ENCODE measurements at regions not wholly inside any gene's neighbourhood (a gene's known extent, or its start where the extent isn't known, plus 50 kb on each side); places are given as distances from the start of the nearest gene placed in this dataset.

DNA sequence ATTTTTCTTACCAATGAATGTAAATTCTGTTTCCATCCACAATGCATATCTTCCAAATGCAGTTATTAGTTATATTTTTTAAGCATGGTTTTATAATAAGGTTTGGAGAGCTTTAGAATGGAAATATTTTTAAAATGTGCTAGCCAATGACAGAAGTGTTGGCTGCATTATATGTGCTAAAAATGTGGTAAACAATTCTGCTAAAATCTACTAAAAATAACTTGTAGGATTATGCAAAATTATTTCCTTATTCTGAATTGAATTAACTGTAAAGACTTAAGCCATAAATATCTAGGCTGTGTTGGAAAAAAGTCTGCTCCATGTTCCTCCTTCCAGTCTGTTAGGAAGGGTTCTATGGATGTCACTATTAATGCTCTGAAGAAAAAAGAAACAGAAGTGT is 503.3 kb downstream of the PRR16 start:
- Histone ChIP-seq H3K4me1 (replicated peaks in 1 of 2; ENCODE audit: control insufficient read depth in 2 of 2, insufficient read depth in 2 of 2, low read length in 2 of 2) (no peaks in the 10 kb centered on the region), H3K79me2 (ENCODE audit: control insufficient read depth, insufficient read depth, low read length) (no peaks in the 10 kb centered on the region), H3K27me3 (ENCODE audit: control insufficient read depth in 2 of 2, insufficient read depth in 2 of 2, low read length in 2 of 2) (no peaks in the 10 kb centered on the region), H3K9me1 (ENCODE audit: control insufficient read depth, insufficient read depth, low read length) (no peaks in the 10 kb centered on the region), H4K20me1 (replicated peaks; ENCODE audit: control insufficient read depth, insufficient read depth, low read length) (no peaks in the 10 kb centered on the region), H3K27ac (ENCODE audit: extremely low read depth, low read depth, low read length) (no peak overlapping the region), H2AFZ (ENCODE audit: low read depth, low read length) (no peak overlapping the region), H3K9ac (ENCODE audit: insufficient read depth in 1 of 2, low read depth in 2 of 2, low read length in 2 of 2) (no peak overlapping the region), H3K36me3 (ENCODE audit: control insufficient read depth, insufficient read depth, low read length) (no peaks in the 10 kb centered on the region), H3K4me2 (ENCODE audit: insufficient read depth, low read length) (no peak overlapping the region), H3K4me3 (no peak overlapping the region), H3K9me3 (replicated peaks; ENCODE audit: control insufficient read depth, insufficient read depth, low read depth, low read length) (no peaks in the 10 kb centered on the region)
- ChIA-PET CTCF (ENCODE audit: low intra/inter-chr PET ratio) (no interaction called here), POLR2A (interaction anchor here (0.6 kb wide), 1 partner anchor 19 kb away, joined by 3 read pairs; no protein-coding TSS in a partner anchor)
- in situ Hi-C loops (cut with MboI) (no loop called here), intact Hi-C loops (cut with micrococcal nuclease) (no loop called here)
- DNase-seq (ENCODE audit: extremely low read depth in 1 of 4, low spot score in 3 of 4) (no peak), FAIRE-seq (no peak), ATAC-seq (no peak)
- TF ChIP-seq, protein P1, sequence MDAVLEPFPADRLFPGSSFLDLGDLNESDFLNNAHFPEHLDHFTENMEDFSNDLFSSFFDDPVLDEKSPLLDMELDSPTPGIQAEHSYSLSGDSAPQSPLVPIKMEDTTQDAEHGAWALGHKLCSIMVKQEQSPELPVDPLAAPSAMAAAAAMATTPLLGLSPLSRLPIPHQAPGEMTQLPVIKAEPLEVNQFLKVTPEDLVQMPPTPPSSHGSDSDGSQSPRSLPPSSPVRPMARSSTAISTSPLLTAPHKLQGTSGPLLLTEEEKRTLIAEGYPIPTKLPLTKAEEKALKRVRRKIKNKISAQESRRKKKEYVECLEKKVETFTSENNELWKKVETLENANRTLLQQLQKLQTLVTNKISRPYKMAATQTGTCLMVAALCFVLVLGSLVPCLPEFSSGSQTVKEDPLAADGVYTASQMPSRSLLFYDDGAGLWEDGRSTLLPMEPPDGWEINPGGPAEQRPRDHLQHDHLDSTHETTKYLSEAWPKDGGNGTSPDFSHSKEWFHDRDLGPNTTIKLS (IDR thresholded peaks at IDR 0.05; ENCODE audit: borderline replicate concordance, low read depth) = no peak
- TF ChIP-seq PCBP2 (IDR thresholded peaks at IDR 0.05; ENCODE audit: low read depth, low read length, poor library complexity, severe bottlenecking) = no peak
- BruUV-seq (replicated peaks) = no TSS peak

DNA sequence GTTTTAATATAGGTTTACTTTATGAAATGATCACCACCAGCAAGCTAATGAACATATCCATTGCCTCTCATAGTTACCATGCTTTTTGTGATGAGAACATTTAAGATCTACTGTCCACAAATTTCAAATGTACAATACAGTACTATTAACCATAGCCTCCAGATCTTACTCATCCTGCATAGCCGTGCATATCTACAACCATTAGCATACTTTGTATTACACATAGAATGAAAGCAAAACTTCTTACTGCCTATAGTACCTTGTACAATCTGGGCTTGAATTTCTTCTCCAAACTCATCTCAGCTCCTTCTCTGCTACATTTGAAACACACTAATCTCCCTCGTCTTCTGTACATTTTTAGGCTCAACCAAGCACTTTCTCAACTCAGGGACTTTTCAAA is 510.6 kb downstream of the PRR16 start:
- H2AFZ ChIP-seq (ENCODE audit: low read depth, low read length) = no peak overlapping the region
- no peak overlapping the region for H3K9ac ChIP-seq (ENCODE audit: insufficient read depth in 1 of 2, low read depth in 2 of 2, low read length in 2 of 2)
- H3K27me3 ChIP-seq (ENCODE audit: control insufficient read depth in 2 of 2, insufficient read depth in 2 of 2, low read length in 2 of 2) = no peaks in the 10 kb centered on the region
- DNase-seq (ENCODE audit: extremely low read depth in 1 of 4, low spot score in 3 of 4) = no peak
- no peaks in the 10 kb centered on the region for H3K9me1 ChIP-seq (ENCODE audit: control insufficient read depth, insufficient read depth, low read length)
- WGBS (ENCODE audit: insufficient coverage, low coverage, missing lambda C conversion rate) = 4% methylated on average over 2 of the region's 2 CpGs
- no peaks in the 10 kb centered on the region for H3K4me1 ChIP-seq (replicated peaks in 1 of 2; ENCODE audit: control insufficient read depth in 2 of 2, insufficient read depth in 2 of 2, low read length in 2 of 2)
- in situ Hi-C loops (cut with MboI) (no loop called here), intact Hi-C loops (cut with micrococcal nuclease) (no loop called here)
- no peaks in the 10 kb centered on the region for H4K20me1 ChIP-seq (replicated peaks; ENCODE audit: control insufficient read depth, insufficient read depth, low read length)
- H3K36me3 ChIP-seq (ENCODE audit: control insufficient read depth, insufficient read depth, low read length) = no peaks in the 10 kb centered on the region
- no peak for TF ChIP-seq CBX3 (IDR thresholded peaks at IDR 0.05; ENCODE audit: borderline replicate concordance in 1 of 2, low read length in 2 of 2)
- H3K9me3 ChIP-seq (replicated peaks; ENCODE audit: control insufficient read depth, insufficient read depth, low read depth, low read length) = no peaks in the 10 kb centered on the region
- no peak overlapping the region for H3K4me2 ChIP-seq (ENCODE audit: insufficient read depth, low read length)
- H3K27ac ChIP-seq (ENCODE audit: extremely low read depth, low read depth, low read length) = no peak overlapping the region
- BruUV-seq (replicated peaks) = no TSS peak
- ChIA-PET CTCF (ENCODE audit: low intra/inter-chr PET ratio) (no interaction called here), POLR2A (no interaction called here)
- no peak for FAIRE-seq
- H3K79me2 ChIP-seq (ENCODE audit: control insufficient read depth, insufficient read depth, low read length) = no peaks in the 10 kb centered on the region
- H3K4me3 ChIP-seq = no peak overlapping the region
- ATAC-seq = no peak

All from K562 (cell line).